Right lobe of liver (tissue), 4 donors: ENCODE measurements at regions not wholly inside any gene's neighbourhood (a gene's known extent, or its start where the extent isn't known, plus 50 kb on each side); places are given as distances from the start of the nearest gene placed in this dataset.

ENCODE experiments used
- CTCF ChIP-seq, 4 donors: fragments of 200-600 bp in 3 of 4; fragments of 450-650 bp in 1 of 4; IDR thresholded peaks; one replicate each; pipeline versions ENCODE4 v1.5.1 to v1.8.0; 2016 to 2022; ENCODE audit warnings: antibody characterized with exemption in 4 of 4, mild to moderate bottlenecking in 2 of 4
- POLR2A ChIP-seq: fragments of 450-650 bp; IDR thresholded peaks from one replicate; pipeline ENCODE4 v1.6.1; 2017; ENCODE audit warnings: antibody characterized with exemption, mild to moderate bottlenecking
- donor health status: DM: no; HTN: no; CAD: no.
- donor health status: DM: no; HTN: no; CAD: no.
- donor health status: DM: no; HTN: yes; CAD: no.

GRCh38 chr2:5102823-5103222, 589.4 kb upstream of the SOX11 start:
- TF ChIP-seq CTCF (IDR thresholded peaks at IDR 0.05) (no peak), POLR2A (no peak)
